GM19099 (cell line): ENCODE measurements at regions not wholly inside any gene's neighbourhood (a gene's known extent, or its start where the extent isn't known, plus 50 kb on each side); places are given as distances from the start of the nearest gene placed in this dataset.

Experiments
- POLR2A ChIP-seq: IDR thresholded peaks from 3 replicates; pipeline ENCODE4 v1.6.1; 2011; ENCODE audit warnings: low read depth; ENCODE audit not compliant: insufficient read length; ENCODE audit errors: extremely low read depth

DNA sequence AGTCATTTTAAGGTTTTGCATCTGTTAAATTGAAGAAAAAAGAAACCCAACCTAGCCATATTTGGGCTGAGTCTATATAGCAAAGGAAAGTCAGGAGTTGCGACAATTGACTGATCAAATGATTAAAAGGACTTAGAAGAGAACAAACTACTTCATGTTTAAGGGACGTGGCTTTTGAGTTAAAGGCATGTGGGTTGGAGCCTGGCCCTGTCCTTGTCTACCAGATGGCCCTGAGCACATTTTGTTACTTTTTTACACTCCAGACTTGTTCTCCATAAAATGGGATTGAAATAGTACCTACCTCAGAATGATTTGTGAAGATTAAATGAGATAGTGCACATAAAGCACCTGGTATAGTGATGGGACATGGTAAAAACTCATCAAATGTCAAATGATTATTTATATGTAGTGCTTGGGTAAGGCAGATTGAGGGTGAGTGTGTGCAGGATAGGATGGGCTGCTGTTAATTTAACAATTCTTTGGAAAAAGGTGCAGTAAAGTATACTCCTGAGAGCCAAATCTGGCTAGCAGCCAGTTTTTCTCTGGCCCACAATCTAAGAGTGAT is 168.3 kb downstream of the KIF20B start:
- TF ChIP-seq POLR2A: no peak

DNA sequence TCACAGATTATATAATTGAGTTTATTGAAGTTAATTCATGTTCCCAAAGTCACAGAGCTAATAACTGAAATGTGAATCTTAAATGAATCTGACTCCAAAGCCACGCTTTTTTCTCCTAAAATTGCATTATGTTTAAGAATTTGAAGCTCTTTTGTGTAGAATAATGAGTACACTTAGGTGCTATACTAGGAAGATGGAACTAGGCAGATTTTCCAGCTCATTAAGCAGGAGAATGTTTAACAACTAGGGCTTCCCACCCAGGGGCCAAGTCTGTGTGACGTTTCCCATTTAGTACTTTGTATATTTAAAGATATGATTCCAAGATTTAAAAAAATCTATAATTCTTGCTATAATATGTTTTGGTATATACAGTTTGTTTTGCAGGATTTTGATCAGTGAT is 169.5 kb downstream of the KIF20B start:
- TF ChIP-seq POLR2A: no peak

DNA sequence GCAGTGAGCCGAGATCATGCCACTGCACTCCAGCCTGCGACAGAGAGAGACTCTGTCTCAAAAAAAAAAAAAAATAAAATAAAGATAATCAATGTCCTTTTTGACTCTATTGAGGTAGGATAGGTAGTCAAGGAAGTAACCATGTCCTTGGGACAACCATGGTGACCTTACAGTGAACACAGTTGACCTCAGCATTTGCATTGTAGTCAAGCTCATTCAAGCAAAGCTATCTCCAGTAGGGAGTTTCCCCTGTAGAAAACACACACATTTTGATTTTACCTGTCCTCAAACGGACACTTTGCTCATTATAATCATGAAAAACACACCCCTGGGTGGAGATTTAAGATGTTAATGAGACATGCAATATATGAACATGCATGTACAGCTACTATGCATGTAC is 171.7 kb downstream of the KIF20B start:
- no peak for TF ChIP-seq POLR2A

DNA sequence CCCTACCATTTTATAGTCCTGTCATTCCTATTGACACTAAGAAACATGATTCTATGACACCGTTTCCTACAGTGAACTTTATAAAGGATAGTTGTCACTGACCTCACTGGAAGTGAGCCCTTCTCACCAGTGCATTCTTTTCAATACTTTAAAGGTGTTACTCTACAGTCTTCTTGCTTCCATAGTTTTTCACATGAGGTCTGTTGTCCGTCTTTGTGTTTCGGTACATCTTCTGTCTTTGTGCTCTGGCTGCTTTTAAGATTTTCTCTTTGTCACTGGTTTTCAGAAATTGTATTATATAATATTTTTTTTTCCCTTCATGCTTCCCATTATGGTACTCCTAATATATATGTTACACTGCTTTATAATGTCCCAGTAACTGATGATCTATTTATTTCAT is 174.2 kb downstream of the KIF20B start:
- TF ChIP-seq POLR2A: no peak

DNA sequence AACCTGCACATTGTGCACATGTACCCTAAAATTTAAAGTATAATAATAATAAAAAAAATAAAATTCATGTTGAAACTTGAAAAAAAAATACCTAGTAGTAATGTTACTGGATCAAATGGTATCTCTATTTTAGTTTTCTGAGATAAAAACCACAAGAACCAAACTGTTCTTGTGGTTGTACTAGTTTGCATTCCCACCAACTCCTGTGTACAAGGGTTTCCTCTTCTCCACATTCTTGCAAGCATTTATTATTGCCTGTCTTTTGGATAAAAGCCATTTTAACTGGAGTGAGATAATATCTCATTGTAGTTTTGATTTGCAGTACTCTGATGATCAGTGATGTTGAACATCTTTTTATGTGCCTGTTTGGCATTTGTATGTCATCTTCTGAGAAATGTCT is 177.7 kb downstream of the KIF20B start:
- TF ChIP-seq POLR2A: no peak

DNA sequence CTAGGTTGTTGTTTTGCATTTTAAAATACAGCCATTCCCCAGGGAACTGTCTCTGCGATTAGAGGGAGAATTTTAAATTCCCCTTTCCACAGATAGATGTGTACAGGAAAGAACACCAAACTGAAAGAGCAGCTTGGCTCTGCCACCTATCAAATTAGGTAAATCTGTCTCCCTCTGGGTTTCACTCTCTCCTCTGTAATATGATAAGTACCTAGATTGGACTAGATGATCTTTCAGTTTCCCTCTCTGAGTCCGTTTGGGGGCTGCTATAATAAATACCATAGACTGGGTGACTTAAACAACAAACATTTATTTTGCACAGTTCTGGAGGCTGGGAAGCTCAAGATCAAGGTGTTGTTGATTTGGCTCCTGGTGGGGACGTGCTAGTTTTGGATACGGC is 186.0 kb downstream of the KIF20B start:
- no peak for TF ChIP-seq POLR2A

DNA sequence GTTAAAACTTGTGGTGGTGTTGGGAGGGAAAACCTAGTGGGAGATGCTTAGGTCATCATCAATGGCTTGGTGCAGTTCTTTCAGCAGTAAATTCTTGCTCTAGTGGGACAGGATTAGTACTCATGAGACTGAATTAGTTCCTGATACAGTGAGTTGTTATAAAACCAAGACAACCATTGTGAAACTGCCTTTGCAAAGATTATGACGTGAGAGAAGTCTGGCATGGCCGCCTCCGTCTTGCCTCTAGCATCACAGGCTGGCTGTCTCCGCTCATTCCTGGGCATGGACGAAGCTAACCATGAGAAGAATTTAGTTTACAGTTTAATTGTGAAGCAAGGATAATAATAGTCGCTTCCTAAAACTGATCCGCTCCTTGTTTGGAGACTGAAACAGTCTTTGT is 186.4 kb downstream of the KIF20B start:
- TF ChIP-seq POLR2A: peak; percentile 25

DNA sequence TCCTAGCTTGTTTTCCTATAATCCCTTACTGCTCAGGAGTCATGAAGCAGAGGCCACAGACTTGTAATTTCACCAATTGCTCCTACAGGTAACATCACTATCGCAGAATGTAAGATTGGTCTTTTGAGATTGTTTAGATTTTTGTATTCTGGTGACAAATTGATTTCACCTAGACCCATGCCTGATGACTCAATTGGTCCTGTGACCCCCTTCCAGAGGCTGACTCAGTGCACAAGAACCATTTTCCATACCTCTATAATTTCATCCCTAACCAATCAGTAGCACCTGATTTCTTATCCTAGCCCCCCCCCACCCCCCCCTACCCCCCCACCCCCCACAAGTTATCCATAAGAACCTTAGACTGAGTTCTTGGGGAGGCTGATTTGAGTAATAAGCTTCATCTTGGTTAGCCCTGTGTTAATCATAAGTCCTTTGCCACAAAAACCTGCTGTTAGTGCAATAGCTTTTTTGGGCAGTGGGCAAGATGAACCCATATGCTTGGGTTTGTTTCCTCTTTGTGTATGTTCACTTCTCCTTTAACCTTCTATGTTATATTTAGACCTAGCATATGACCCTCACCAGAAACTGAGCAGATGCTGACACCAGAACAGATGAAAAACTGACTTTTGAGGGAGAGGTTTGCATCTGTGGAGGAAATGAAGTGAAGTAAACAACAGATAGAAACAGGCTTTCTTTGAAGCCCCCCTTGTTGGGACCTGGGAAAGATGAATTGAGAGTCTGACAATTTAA is 187.1 kb downstream of the KIF20B start:
- TF ChIP-seq POLR2A: no peak

DNA sequence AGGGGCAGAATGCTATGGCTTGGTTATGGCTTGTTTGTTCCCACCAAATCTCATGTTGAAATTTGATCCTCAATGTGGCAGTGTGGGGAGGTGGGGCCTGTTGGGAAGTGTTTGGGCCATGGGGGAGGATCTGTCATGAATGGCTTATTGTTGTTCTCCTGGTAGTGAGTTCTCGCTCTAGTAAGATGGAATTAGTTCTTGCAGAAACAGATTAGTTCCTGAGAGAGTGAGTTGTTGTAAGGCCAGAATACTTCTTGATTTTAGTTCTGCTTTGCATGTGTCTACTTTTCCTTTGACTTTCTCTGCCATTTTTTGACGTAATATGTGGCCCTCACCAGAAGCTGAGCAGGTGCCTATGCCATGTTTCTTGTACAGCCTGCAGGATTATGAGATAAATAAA is 188.2 kb downstream of the KIF20B start:
- no peak for TF ChIP-seq POLR2A

DNA sequence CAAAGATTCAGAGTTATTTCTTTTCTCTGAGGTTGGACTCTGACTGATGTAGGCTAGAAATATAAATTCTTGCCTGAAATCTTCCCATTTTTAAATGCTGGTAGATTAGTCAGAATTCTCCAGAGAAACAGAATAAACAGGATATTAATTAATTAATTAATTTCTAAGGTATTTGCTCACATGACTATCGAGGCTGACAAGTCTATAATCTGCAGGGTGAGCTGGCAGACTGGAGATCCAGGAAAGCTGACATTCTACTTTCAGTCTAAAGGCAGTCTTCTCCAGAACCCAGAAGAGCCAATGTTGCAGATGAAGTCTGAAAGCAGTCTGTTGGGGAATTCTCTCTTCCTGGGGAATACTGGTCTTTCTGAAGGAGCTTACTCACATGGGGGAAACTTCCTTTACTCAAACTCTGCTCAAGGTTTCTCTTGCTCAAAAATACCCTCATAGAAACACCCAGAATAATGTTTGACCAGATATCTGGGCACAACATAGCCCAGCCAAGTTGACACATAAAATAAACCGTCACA is 189.7 kb downstream of the KIF20B start:
- no peak for TF ChIP-seq POLR2A

DNA sequence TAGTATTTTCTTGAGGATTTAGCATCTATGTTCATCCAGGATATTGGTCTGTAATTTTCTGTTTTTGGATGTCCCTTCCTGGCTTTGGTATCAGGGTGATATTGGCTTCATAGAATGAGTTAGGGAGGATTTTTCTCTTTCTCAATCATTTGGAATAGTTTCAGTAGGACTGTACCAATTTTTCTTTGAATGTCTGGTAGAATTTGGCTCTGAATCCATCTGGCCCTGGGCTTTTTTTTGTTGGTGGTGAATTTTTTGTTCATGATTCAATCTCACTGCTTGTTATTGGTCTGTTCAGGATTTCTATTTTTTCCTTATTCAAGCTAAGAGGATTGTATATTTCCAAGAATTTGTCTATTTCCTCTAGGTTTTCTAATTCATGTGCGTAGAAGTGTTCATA is 192.7 kb downstream of the KIF20B start:
- TF ChIP-seq POLR2A: no peak

DNA sequence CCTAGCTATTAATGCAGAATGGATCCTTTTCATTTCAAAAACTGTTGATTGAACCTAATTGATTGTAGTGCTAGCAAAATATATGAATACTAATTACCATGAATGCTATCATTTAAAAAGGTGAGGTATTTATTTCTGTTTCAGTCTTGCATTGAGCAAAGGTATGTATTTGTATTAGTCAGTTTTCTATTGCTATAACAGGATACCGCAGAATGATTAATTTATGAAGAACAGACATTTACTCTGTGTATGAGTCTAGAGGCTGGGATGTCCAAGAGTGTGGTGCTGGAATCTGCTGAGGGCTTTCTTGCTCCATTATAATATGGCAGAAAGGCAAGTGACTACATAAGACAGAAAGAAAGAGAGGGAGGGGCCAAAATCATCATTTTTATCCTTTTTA is 199.2 kb downstream of the KIF20B start:
- TF ChIP-seq POLR2A: no peak

DNA sequence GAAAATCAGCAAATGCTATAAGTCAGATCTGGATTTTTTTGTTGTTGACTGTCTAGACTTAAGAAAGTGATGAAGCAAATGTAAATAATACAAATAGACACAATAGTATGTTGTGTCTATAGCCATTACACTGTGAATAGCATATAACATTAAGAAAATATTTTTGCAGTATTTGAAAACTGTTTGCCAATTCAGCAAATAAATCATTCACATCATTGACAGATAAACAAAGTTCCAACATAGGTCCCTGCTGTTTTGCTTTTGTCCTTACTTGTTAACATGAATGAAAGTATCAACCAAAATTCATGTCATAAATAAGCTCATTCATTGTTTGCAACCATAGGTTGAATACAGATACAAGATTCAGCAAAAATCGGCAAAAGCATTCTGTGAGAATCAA is 200.5 kb downstream of the KIF20B start:
- no peak for TF ChIP-seq POLR2A

DNA sequence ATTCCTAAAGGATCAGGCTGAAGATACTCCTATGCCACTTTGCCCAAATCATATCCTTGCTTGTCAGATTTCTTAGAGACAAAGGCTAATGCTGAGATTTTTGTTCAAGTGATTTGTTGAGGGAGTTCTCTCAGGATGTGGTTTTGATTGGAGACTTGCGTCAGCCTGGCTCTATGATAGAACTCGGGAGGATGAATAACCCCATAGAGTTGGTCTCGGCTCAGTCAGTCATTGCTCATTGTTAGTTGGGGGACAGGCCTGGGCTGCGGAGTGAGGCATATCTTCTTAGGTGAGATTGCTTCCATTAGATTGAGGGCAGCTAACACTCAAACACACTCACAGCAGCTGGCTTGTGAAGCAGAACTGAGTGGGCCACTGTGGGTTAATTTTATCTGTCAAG is 203.4 kb downstream of the KIF20B start:
- no peak for TF ChIP-seq POLR2A

DNA sequence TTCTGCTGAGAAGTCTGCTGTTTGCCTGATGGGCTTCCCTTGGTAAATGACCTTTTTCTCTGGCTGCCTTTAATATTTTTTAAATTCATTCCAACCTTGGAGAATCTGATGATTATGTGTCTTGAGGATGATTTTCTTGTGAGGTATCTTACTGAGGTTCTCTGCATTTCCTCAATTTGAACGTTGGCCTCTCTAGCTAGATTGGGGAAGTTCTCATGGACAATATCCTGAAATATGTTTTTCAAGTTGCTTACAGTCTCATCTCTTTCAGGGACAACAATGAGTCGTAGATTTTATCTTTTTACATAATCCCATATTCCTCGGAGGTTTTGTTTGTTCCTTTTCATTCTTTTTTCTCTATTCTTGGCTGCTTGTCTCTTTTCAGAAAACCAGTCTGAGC is 208.4 kb downstream of the KIF20B start:
- TF ChIP-seq POLR2A: no peak

DNA sequence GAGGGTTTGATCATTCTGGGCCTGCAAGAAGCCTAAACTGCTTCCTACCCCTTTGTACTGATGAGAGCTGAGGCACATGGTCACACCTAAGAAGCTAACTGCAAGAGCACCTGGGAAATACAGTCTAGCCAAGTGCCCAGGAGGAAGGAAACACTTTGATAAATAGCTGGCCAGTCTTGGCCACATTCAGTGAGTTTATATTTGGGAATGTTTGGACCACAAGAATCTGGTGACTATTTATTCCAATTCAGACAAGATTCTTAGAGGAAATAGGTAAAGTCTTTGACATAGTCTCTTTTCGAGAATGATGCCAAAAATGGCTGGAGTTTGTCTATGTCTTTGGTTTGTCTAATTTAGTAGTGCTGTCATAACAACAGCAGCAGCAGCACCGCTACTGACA is 213.6 kb downstream of the KIF20B start:
- no peak for TF ChIP-seq POLR2A
